HEK293T (cell line): ENCODE measurements at regions not wholly inside any gene's neighbourhood (a gene's known extent, or its start where the extent isn't known, plus 50 kb on each side); places are given as distances from the start of the nearest gene placed in this dataset.

Experiments used
- ARNT ChIP-seq: fragments of 450-650 bp; IDR thresholded peaks from 2 replicates; pipeline ENCODE4 v1.6.1; 2017; ENCODE audit warnings: mild to moderate bottlenecking
- BHLHE40 ChIP-seq: fragments of 450-650 bp; IDR thresholded peaks from 2 replicates; pipeline ENCODE4 v1.6.1; 2016; ENCODE audit warnings: mild to moderate bottlenecking, moderate library complexity, borderline replicate concordance
- SUZ12 ChIP-seq: fragments of 450-650 bp; IDR thresholded peaks from 2 replicates; pipeline ENCODE4 v1.6.1; 2016; ENCODE audit warnings: mild to moderate bottlenecking

DNA sequence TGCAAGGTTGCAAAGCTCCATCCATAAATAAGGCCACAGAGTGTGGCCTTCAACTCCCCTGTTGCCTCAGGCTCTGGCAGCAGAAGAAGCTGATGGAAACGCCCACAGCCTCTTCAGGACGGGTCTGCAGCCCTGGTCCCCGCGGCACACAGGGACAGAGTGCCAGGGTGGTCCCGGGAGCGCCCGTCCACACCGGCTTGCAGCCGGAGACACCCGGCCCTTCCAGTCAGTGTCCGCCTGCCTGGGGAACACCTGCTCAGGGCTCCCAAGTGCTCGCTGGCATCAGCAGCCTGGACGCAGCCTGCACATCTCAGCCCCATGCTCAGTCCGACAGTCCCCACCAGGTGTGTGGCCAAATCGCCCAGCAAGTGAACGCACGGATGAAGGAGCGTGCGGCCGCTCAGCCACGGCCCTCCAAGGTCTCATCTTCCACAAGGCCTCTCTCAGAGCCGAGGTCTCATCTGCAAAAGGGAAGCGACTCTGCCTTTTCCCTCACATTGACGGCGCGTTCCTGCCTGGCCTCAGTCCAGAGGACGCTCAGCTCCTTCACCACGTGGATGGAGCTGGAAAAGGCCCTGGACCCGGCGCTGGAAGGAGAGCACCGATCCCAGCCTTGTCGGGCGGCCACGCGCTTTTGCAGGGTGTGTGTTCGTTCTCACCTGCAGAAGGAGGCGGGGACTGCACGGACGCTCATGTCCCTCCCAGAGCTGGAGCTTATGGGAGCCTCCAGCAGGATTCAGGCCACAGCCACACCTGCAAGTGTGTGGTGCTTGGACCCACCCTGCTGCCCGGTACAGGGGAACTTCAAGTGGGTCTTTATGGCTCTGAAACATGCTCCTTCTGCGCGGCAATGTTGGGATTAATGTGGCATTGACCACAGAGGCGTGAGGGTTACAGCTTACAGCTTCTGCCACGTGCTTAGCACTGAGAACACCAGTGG lies 180.4 kb downstream of the DLL1 start:
- no peak for TF ChIP-seq SUZ12
- TF ChIP-seq BHLHE40 = no peak
- TF ChIP-seq ARNT = no peak
